HG02970 (cell line): ENCODE measurements at regions not wholly inside any gene's neighbourhood (a gene's known extent, or its start where the extent isn't known, plus 50 kb on each side); places are given as distances from the start of the nearest gene placed in this dataset.

Source experiments
- ATAC-seq: cut with Tn5 transposase; IDR thresholded peaks from one replicate; pipeline ENCODE4 v1.9.1; 2021; ENCODE audit warnings: mild to moderate bottlenecking, moderate library complexity, moderate number of reproducible peaks; ENCODE audit not compliant: unreplicated experiment, low FRiP score

- ATAC-seq = no peak
Observed at GRCh38 chr1:239436286-239436685, 49.9 kb downstream of the CHRM3 start.

GRCh38 chr1:239437822-239438221, 51.5 kb downstream of the CHRM3 start:
- no peak for ATAC-seq

GRCh38 chr1:239438891-239439290, 52.5 kb downstream of the CHRM3 start:
- no peak for ATAC-seq

GRCh38 chr1:239443361-239443760, 57.0 kb downstream of the CHRM3 start:
- ATAC-seq = no peak

- ATAC-seq = no peak
Observed at GRCh38 chr1:239446611-239447010, 60.2 kb downstream of the CHRM3 start.

GRCh38 chr1:239448911-239449310, 62.5 kb downstream of the CHRM3 start:
- ATAC-seq = no peak

- ATAC-seq = no peak
Observed at GRCh38 chr1:239455743-239456142, 69.4 kb downstream of the CHRM3 start.

- no peak for ATAC-seq
Observed at GRCh38 chr1:239456788-239457187, 70.4 kb downstream of the CHRM3 start.

GRCh38 chr1:239457491-239458143, 71.2 kb downstream of the CHRM3 start:
- peak; percentile 68 for ATAC-seq

- ATAC-seq = peak; percentile 78
Observed at GRCh38 chr1:239458144-239458500, 71.8 kb downstream of the CHRM3 start.

GRCh38 chr1:239467730-239468129, 81.4 kb downstream of the CHRM3 start:
- no peak for ATAC-seq

GRCh38 chr1:239478069-239478468, 91.7 kb downstream of the CHRM3 start:
- ATAC-seq = no peak

- ATAC-seq = no peak
Observed at GRCh38 chr1:239483391-239483790, 97.0 kb downstream of the CHRM3 start.

GRCh38 chr1:239493811-239494414, 107.5 kb downstream of the CHRM3 start:
- ATAC-seq = no peak

GRCh38 chr1:239505094-239505493, 118.7 kb downstream of the CHRM3 start:
- ATAC-seq = no peak

- ATAC-seq = no peak
Observed at GRCh38 chr1:239507826-239508225, 121.5 kb downstream of the CHRM3 start.

GRCh38 chr1:239511875-239512274, 125.5 kb downstream of the CHRM3 start:
- no peak for ATAC-seq

- no peak for ATAC-seq
Observed at GRCh38 chr1:239516579-239516978, 130.2 kb downstream of the CHRM3 start.

- ATAC-seq = no peak
Observed at GRCh38 chr1:239526391-239526790, 140.0 kb downstream of the CHRM3 start.

- ATAC-seq = no peak
Observed at GRCh38 chr1:239527051-239527693, 140.8 kb downstream of the CHRM3 start.

GRCh38 chr1:239536165-239536849, 149.9 kb downstream of the CHRM3 start:
- no peak for ATAC-seq
